ENCODE measurements at regions not wholly inside any gene's neighbourhood (a gene's known extent, or its start where the extent isn't known, plus 50 kb on each side); places are given as distances from the start of the nearest gene placed in this dataset.

DNA sequence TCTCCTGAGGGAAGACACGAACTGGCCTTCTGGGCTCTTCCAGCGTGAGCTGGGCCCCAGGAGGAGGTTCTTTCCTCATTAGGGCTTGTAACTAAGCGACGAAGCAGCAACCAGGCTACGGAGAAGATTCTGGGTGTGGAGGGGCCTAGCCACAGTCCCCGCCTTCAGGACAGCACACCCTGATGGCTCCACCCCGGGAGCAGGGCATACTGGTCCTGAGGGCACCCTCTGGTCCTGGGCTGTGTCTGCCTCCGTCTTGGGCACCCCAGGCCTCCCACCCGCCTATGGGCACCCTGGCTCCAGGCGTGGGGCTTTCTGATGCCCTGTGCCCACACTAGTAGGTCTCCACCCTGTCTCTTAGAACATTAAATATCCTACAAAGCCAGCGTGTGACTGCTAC is 136.4 kb downstream of the OLFM1 start:
- TF ChIP-seq, protein P1, sequence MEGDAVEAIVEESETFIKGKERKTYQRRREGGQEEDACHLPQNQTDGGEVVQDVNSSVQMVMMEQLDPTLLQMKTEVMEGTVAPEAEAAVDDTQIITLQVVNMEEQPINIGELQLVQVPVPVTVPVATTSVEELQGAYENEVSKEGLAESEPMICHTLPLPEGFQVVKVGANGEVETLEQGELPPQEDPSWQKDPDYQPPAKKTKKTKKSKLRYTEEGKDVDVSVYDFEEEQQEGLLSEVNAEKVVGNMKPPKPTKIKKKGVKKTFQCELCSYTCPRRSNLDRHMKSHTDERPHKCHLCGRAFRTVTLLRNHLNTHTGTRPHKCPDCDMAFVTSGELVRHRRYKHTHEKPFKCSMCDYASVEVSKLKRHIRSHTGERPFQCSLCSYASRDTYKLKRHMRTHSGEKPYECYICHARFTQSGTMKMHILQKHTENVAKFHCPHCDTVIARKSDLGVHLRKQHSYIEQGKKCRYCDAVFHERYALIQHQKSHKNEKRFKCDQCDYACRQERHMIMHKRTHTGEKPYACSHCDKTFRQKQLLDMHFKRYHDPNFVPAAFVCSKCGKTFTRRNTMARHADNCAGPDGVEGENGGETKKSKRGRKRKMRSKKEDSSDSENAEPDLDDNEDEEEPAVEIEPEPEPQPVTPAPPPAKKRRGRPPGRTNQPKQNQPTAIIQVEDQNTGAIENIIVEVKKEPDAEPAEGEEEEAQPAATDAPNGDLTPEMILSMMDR (IDR thresholded peaks at IDR 0.05), result no peak

DNA sequence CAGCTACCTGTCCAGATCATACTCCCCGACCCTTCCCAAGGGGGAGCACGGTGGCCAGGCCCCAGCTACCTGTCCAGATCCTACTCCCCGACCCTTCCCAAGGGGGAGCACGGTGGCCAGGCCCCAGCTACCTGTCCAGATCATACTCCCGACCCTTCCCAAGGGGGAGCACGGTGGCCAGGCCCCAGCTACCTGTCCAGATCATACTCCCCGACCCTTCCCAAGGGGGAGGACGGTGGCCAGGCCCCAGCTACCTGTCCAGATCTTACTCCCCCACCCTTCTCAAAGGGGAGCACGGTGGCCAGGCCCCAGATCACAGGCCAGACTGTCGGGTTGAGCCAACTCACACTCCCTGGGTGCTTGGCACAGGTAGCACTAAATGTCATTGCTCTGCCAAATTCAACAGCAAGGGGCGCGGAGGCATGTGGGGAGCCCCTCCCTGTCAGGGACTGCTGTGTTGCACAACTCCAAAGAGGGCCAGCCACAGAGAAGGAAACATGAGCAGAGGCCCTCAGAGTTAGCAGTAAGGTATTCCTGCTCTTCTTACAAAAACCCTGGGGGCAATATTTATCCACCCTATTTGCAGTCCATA is 136.9 kb downstream of the OLFM1 start:
- TF ChIP-seq, protein P1 (IDR thresholded peaks at IDR 0.05), result no peak

DNA sequence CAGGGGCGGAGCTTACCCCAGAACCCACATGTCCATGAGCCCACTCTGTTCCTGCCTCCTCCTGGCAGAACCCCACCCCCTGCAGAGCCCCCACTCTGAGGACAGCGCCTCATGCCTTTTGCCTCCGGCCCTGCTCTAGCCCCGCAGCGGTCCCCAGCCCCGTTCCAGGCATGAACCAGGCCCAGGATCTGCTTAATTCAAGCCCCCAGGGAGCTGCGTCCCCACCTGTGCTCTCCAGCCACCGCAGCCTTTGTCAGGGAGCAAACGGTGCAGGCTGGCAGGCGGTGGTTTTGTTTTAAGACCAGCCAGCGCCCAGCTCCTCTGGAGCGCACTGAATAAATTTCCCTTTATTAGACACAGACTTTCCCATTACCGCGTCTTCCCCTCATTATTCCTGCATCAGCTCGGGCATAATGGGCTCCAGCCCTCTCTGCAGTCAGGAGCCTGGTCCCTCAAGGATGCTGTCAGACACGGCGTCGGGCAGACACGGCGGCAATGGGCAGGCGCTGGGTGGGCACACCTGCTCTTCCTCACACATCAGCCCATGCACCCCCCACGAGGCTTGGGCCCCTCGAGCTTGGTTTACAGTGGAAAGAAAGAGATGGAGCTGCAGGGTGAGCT is 137.6 kb downstream of the OLFM1 start:
- TF ChIP-seq, protein P1 (IDR thresholded peaks at IDR 0.05), result no peak

DNA sequence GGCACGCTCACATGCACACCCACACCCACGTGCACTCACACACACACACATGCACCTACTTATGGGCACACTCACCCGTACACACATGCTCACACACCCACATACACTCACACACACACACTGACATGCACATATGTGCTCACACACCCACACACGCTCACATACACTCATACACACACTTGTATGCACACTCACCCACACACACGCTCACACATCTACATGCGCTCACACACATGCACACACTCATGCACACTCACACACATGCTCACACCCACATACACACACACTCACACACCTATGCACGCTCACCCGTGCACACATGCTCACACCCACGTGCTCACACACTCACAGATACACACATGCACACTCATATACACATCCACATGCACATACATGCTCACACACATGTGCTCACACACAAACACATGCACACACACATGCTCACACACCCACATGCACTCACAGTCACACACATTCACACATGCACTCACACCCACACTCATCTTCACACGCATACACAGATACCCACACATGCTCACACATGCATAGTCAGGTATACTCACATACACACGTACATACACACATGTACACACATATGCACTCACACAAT is 138.3 kb downstream of the OLFM1 start:
- TF ChIP-seq, protein P1 (IDR thresholded peaks at IDR 0.05), result no peak

DNA sequence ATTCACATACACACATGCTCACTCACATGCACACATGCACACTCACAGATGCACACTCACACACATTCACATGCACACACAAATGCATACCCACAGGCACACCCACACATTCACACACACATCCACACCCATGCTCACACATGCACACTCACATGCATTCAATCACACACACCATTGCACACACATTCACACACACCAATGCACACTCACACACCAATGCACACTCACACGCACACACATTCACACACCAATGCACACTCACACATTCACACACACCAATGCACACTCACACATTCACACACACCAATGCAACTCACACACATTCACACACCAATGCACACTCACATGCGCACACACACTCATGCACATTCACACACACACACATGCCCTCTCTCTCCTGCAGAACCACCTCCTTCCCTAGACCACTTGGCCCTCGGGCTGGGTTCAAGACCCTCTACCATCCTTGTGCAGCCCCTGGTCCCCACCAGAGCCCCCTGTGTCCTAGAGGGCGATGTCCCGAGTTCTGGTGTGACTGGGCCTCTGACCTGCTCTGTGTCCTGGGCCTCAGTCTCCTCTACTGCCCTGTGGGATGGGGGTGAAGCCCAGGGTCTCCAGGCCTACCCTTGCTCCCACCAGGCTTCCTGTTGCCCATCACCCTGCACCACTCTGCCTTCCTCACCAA is 139.0 kb downstream of the OLFM1 start:
- TF ChIP-seq, protein P1 (IDR thresholded peaks at IDR 0.05), result no peak

DNA sequence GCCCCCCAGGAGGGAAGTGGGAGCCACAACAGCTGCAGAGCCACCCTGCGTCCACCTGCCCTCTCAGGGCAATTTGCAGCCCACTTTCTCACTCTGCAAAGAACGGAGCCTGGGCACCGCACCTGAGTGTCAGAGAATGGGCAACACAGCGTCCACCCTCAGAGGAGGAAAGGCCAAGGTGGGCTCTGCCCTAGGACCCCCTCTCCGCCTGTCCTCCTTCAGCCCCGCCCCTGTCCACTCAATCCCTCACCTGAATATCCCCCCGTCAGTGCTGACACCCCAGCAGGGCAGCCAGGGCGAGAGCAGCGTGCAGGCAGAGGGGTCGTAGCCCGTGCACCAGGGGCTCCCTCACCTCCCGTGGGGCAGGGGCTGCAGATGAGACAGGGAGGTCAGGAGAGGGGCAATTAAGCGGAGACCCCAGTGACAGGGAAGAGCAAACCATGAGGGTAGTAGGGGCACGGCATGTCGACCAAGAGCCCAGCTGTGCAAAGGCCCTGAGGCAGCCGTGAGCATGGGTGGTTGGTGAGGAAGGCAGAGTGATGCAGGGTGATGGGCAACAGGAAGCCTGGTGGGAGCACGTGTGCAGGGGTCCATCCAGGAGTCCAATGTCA is 140.3 kb downstream of the OLFM1 start:
- TF ChIP-seq, protein P1 (IDR thresholded peaks at IDR 0.05), result no peak

DNA sequence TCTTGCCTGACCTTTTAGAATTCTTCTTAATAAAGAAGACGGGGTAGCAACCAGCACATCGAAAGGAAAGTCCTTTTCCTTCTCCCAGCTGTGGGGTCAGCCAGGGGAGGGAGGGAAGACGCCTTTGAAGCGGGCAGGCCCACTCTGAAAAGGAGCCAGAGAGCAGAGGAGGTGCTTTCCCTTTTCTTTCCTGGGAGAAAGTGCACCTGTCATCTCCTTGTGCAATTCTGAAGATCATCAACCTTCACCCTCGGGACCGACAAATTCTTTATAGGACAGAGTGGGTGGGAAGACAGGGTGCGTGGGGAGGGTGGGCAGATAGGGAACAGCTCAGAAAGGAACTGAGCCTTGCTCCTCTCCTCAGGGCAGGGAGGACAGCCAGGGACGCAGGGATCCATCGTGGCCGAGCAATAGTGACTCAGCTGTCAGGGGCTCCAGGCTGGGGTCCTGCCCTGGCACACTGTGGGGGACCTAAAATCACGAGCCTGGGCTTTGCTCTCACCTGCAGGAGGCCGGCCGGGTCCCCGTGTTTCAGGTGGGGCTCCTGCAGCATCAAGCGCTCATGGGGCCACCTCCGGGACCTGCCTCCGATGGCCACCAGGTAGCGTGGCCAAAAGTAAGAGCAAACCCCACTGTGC is 141.0 kb downstream of the OLFM1 start:
- TF ChIP-seq, protein P1 (IDR thresholded peaks at IDR 0.05), result no peak

Measured in LNCAP (cell line).